C4-2B (cell line): ENCODE measurements at regions not wholly inside any gene's neighbourhood (a gene's known extent, or its start where the extent isn't known, plus 50 kb on each side); places are given as distances from the start of the nearest gene placed in this dataset.

Experiments used
- CTCF ChIP-seq: fragments of 450-650 bp; conservative IDR thresholded peaks from 2 replicates; pipeline ENCODE4 v1.5.1; 2017; ENCODE audit warnings: mild to moderate bottlenecking
- ZFX ChIP-seq: fragments of 450-650 bp; IDR thresholded peaks from 2 replicates; pipeline ENCODE4 v1.6.1; 2017

GRCh38 chr18:40984856-40985255 lies 970.2 kb upstream of the PIK3C3 start:
- TF ChIP-seq CTCF: no peak
- TF ChIP-seq ZFX: no peak
